ENCODE measurements at regions not wholly inside any gene's neighbourhood (a gene's known extent, or its start where the extent isn't known, plus 50 kb on each side); places are given as distances from the start of the nearest gene placed in this dataset.

GRCh38 chr4:125155251-125155650 lies 159.5 kb upstream of the FAT4 start:
- Mint-ChIP-seq H3K4me3 (ENCODE audit: unreplicated experiment) (no peak overlapping the region), H3K27ac (ENCODE audit: unreplicated experiment) (no peak overlapping the region), H3K9me3 (ENCODE audit: unreplicated experiment) (no peaks in the 10 kb centered on the region), H3K4me1 (ENCODE audit: low read depth, unreplicated experiment) (no peaks in the 10 kb centered on the region), H3K27me3 (ENCODE audit: unreplicated experiment) (peaks cover 3% of the 10 kb centered on the region), H3K36me3 (ENCODE audit: unreplicated experiment) (no peaks in the 10 kb centered on the region)
- no peak for TF ChIP-seq CTCF (IDR thresholded peaks at IDR 0.05; ENCODE audit: partially characterized antibody, unreplicated experiment)
- no peak for DNase-seq

GRCh38 chr4:125140966-125141495 lies 173.7 kb upstream of the FAT4 start:
- Mint-ChIP-seq H3K27me3 (ENCODE audit: unreplicated experiment) (no peaks in the 10 kb centered on the region), H3K4me3 (ENCODE audit: unreplicated experiment) (no peak overlapping the region), H3K4me1 (ENCODE audit: low read depth, unreplicated experiment) (no peaks in the 10 kb centered on the region), H3K36me3 (ENCODE audit: unreplicated experiment) (no peaks in the 10 kb centered on the region), H3K9me3 (ENCODE audit: unreplicated experiment) (no peaks in the 10 kb centered on the region), H3K27ac (ENCODE audit: unreplicated experiment) (no peak overlapping the region)
- no peak for DNase-seq
- no peak for TF ChIP-seq CTCF (IDR thresholded peaks at IDR 0.05; ENCODE audit: partially characterized antibody, unreplicated experiment)

DNA sequence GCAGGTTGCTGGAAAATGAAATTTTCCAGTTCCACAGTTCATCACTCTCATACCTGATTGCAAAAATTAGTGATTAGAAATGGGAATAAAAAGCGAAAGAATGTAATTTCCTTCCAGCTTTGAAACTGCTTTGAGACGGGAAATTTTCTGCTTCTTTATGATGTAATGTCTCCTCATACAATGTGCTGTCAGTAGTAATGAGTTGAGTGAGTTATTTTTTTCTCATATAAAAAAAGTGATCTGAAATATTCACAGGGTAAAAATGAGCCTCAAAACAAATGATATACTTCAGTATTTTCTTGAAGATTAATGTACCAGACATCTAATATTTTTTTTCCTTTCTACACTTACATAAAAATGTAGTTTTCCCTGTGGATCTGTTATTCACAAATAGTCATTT lies 179.1 kb upstream of the FAT4 start:
- no peak for TF ChIP-seq CTCF (IDR thresholded peaks at IDR 0.05; ENCODE audit: partially characterized antibody, unreplicated experiment)
- no peak for DNase-seq
- no peaks in the 10 kb centered on the region for H3K9me3 Mint-ChIP-seq (ENCODE audit: unreplicated experiment)
- no peaks in the 10 kb centered on the region for H3K36me3 Mint-ChIP-seq (ENCODE audit: unreplicated experiment)
- H3K4me1 Mint-ChIP-seq (ENCODE audit: low read depth, unreplicated experiment): peaks cover 6% of the 10 kb centered on the region
- H3K4me3 Mint-ChIP-seq (ENCODE audit: unreplicated experiment): no peak overlapping the region
- no peaks in the 10 kb centered on the region for H3K27me3 Mint-ChIP-seq (ENCODE audit: unreplicated experiment)
- H3K27ac Mint-ChIP-seq (ENCODE audit: unreplicated experiment): no peak overlapping the region

- no peak for DNase-seq
- no peaks in the 10 kb centered on the region for H3K27me3 Mint-ChIP-seq (ENCODE audit: unreplicated experiment)
- H3K4me1 Mint-ChIP-seq (ENCODE audit: low read depth, unreplicated experiment): peaks cover 6% of the 10 kb centered on the region
- no peak overlapping the region for H3K27ac Mint-ChIP-seq (ENCODE audit: unreplicated experiment)
- H3K9me3 Mint-ChIP-seq (ENCODE audit: unreplicated experiment): no peaks in the 10 kb centered on the region
- TF ChIP-seq CTCF (IDR thresholded peaks at IDR 0.05; ENCODE audit: partially characterized antibody, unreplicated experiment): no peak
- no peaks in the 10 kb centered on the region for H3K36me3 Mint-ChIP-seq (ENCODE audit: unreplicated experiment)
- H3K4me3 Mint-ChIP-seq (ENCODE audit: unreplicated experiment): no peak overlapping the region
These were observed 182.0 kb upstream of the FAT4 start for GRCh38 chr4:125132729-125133128.

GRCh38 chr4:125131891-125132680 lies 182.7 kb upstream of the FAT4 start:
- H3K4me3 Mint-ChIP-seq (ENCODE audit: unreplicated experiment): no peak overlapping the region
- peaks cover 6% of the 10 kb centered on the region for H3K4me1 Mint-ChIP-seq (ENCODE audit: low read depth, unreplicated experiment)
- no peak for DNase-seq
- no peak for TF ChIP-seq CTCF (IDR thresholded peaks at IDR 0.05; ENCODE audit: partially characterized antibody, unreplicated experiment)
- H3K27ac Mint-ChIP-seq (ENCODE audit: unreplicated experiment): no peak overlapping the region
- no peaks in the 10 kb centered on the region for H3K36me3 Mint-ChIP-seq (ENCODE audit: unreplicated experiment)
- no peaks in the 10 kb centered on the region for H3K27me3 Mint-ChIP-seq (ENCODE audit: unreplicated experiment)
- H3K9me3 Mint-ChIP-seq (ENCODE audit: unreplicated experiment): no peaks in the 10 kb centered on the region
